ENCODE measurements at regions not wholly inside any gene's neighbourhood (a gene's known extent, or its start where the extent isn't known, plus 50 kb on each side); places are given as distances from the start of the nearest gene placed in this dataset.
"Not testable (repeated sequence)": the region's sequence is repeated elsewhere in the genome, so short reads cannot be mapped to it uniquely, and the experiment has no call there.

DNA sequence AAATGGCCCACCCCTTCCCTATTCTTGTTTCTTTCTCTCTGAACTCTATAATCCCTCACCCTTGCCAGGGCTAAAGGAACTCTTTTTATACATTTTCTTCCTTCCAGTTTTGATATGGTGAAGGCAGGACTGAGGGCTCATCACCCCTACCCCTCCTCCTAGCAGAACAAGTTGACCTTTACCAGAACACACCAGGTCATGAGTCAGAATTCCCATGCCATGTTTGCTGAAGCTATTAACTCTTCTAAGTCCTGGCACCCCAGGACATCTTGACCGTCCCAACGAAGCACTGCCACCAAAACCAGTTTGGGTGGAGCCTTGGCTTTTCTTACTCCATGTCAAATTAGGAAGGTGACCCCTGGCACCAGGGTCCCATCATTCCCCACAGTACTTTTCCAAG lies 57.5 kb upstream of the DYNLT3 start:
- Mint-ChIP-seq H3K27ac (no peak overlapping the region), H3K4me3 (no peak overlapping the region), H3K9me3 (no peaks in the 10 kb centered on the region), H3K36me3 (ENCODE audit: low read depth) (peaks cover 2% of the 10 kb centered on the region), H3K4me1 (ENCODE audit: low read depth) (peaks cover 5% of the 10 kb centered on the region), H3K27me3 (ENCODE audit: low read depth) (peaks cover 11% of the 10 kb centered on the region)
- CTCF ChIA-PET = interaction anchor here (1.3 kb wide), 1 partner anchor 159 kb away, joined by 3 read pairs; no protein-coding TSS in a partner anchor
- intact Hi-C loops (cut with micrococcal nuclease) = loop anchor here (10.0 kb wide), 1 partner anchor 160 kb away; no protein-coding TSS in a partner anchor
- no peak for DNase-seq

DNA sequence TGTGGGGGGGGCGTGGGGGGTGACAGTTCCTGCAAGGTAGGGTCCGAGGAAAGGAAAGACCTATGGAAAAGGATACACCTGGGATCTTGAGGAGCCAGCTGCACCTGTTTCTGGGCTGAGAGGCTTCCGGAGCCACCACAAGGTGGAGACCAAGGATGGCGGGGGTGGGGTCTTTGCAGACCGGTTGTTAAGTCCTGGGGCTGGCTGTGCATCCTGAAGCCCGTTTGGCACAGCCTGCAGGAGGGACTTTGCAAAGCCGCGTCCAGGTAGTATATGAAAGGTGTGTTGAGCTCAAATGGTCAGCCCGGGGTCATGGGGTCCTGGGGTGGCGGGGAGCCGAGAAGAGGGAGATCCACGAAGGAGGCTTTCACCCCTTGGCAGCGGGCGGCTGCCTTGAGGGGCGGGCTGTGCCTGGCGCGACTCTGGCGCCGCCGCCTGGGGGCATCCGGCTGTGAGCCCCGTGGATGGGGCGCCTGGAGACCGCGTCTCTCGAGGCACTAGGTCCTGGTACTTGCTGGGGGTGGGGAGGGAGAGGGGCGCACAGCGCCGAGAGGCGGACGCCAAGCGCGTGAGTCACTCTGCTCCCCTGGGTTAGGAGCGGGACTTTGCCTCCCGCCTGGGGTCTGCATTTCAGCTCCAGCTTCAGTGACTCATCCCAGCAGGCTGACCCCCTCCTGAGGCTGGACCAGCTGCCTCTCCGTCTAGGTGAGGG lies 58.2 kb upstream of the DYNLT3 start:
- intact Hi-C loops (cut with micrococcal nuclease) = loop anchor here (10.0 kb wide), 1 partner anchor 161 kb away; no protein-coding TSS in a partner anchor
- Mint-ChIP-seq H3K27ac (no peak overlapping the region), H3K27me3 (ENCODE audit: low read depth) (peaks cover 11% of the 10 kb centered on the region), H3K9me3 (no peaks in the 10 kb centered on the region), H3K36me3 (ENCODE audit: low read depth) (peaks cover 2% of the 10 kb centered on the region), H3K4me1 (ENCODE audit: low read depth) (peaks cover 5% of the 10 kb centered on the region), H3K4me3 (peak overlapping the region; percentile 4)
- DNase-seq = peak; percentile 4
- CTCF ChIA-PET = interaction anchor here (1.1 to 1.3 kb wide), 2 partner anchors 21 to 160 kb away, joined by 3 read pairs; no protein-coding TSS in a partner anchor

DNA sequence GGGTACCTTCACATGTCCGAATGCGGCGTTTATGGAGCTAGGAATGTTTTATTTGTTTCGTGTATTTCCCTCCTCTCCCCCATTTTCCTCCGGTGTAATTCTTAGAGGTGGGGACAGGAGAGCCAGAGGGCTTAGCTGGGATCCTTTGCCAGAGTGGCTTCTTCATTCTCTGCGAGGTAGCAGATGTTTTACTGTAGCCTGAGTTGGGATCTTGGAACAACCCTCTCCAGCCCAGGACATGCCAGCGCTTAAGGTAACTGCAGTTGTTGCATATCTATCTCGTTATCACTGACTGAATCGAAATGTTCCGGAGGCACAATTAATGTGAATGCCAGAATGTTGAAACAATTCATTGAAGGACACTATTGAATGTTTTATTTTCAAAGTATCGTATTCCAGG lies 59.0 kb upstream of the DYNLT3 start:
- peaks cover 11% of the 10 kb centered on the region for H3K27me3 Mint-ChIP-seq (ENCODE audit: low read depth)
- no peak for DNase-seq
- no peak overlapping the region for H3K4me3 Mint-ChIP-seq
- peaks cover 2% of the 10 kb centered on the region for H3K36me3 Mint-ChIP-seq (ENCODE audit: low read depth)
- intact Hi-C loops (cut with micrococcal nuclease) = loop anchor here (10.0 kb wide), 1 partner anchor 162 kb away; no protein-coding TSS in a partner anchor
- H3K9me3 Mint-ChIP-seq = no peaks in the 10 kb centered on the region
- peaks cover 5% of the 10 kb centered on the region for H3K4me1 Mint-ChIP-seq (ENCODE audit: low read depth)
- no peak overlapping the region for H3K27ac Mint-ChIP-seq
- CTCF ChIA-PET = interaction anchor here (1.1 to 1.3 kb wide), 2 partner anchors 20 to 161 kb away, joined by 3 read pairs; no protein-coding TSS in a partner anchor

DNA sequence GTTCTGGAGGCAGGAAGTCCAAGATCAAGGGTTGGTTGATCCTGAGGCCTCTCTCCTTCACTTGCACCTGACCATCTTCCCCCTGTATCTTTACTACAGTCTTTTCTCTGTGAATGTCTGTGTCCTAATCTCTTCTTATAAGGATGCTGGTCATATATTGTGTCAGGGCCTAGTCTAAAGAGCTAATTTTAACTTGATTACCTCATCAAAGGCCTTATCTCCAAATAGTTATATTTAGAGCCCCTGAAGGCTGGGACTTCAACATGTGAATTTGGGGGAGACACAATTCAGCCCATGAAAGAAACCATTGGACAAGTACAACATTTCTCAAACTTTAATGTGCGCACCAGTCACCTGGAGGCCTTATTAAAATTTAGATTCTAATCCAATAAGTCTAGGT lies 62.8 kb upstream of the DYNLT3 start:
- no peak overlapping the region for H3K4me3 Mint-ChIP-seq
- H3K27me3 Mint-ChIP-seq (ENCODE audit: low read depth) = peaks cover 5% of the 10 kb centered on the region
- CTCF ChIA-PET = no interaction called here
- H3K4me1 Mint-ChIP-seq (ENCODE audit: low read depth) = peaks cover 2% of the 10 kb centered on the region
- H3K27ac Mint-ChIP-seq = no peak overlapping the region
- no peaks in the 10 kb centered on the region for H3K36me3 Mint-ChIP-seq (ENCODE audit: low read depth)
- no peak for DNase-seq
- H3K9me3 Mint-ChIP-seq = no peaks in the 10 kb centered on the region
- intact Hi-C loops (cut with micrococcal nuclease) = no loop called here

DNA sequence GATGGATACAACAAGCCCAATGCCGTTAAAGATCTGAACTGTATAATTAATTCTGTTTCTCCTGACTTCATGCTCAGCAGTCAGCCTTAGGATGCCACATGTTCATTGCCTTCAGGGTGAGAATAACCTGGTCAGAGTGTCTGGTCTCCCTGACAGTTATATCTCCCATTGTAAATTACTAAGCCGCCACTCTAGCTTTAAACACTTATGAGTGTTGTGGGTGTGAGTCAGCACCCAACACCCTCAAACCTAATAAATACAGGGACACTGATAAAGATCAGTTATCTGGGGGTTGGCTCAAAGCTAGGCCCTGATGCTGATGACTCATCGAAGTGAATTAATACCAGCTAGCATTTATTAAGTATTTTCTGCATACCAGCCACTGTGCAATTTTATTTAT lies 64.9 kb upstream of the DYNLT3 start:
- intact Hi-C loops (cut with micrococcal nuclease) = no loop called here
- DNase-seq = no peak
- Mint-ChIP-seq H3K4me3 (no peak overlapping the region), H3K4me1 (ENCODE audit: low read depth) (no peaks in the 10 kb centered on the region), H3K36me3 (ENCODE audit: low read depth) (no peaks in the 10 kb centered on the region), H3K9me3 (no peaks in the 10 kb centered on the region), H3K27ac (no peak overlapping the region), H3K27me3 (ENCODE audit: low read depth) (peaks cover 4% of the 10 kb centered on the region)
- CTCF ChIA-PET = interaction anchor here (1.4 kb wide), 1 partner anchor 9 kb away, joined by 4 read pairs; no protein-coding TSS in a partner anchor

DNA sequence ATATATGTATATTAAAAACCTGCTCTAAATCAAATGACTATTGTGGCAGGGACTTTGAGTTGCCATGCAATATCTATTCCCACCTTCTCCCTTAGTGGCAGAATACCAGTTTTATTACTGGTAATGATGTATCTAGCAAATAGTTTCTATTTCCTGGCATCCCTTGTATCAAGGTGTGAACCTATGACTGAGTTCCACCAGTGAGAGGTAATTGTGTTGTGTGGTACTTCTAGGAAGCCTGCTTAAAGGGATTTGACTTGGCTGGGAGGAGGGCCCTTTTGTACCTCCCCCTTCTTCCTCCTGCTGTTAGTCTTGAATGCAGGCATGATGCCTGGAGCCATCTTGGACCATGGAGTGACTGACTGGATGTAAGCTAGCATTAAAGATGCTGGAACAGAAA lies 65.4 kb upstream of the DYNLT3 start:
- H3K4me1 Mint-ChIP-seq (ENCODE audit: low read depth) = no peaks in the 10 kb centered on the region
- H3K4me3 Mint-ChIP-seq = no peak overlapping the region
- H3K27ac Mint-ChIP-seq = no peak overlapping the region
- H3K36me3 Mint-ChIP-seq (ENCODE audit: low read depth) = no peaks in the 10 kb centered on the region
- DNase-seq = no peak
- intact Hi-C loops (cut with micrococcal nuclease) = no loop called here
- peaks cover 4% of the 10 kb centered on the region for H3K27me3 Mint-ChIP-seq (ENCODE audit: low read depth)
- CTCF ChIA-PET = interaction anchor here (1.4 kb wide), 1 partner anchor 8 kb away, joined by 4 read pairs; no protein-coding TSS in a partner anchor
- H3K9me3 Mint-ChIP-seq = no peaks in the 10 kb centered on the region

DNA sequence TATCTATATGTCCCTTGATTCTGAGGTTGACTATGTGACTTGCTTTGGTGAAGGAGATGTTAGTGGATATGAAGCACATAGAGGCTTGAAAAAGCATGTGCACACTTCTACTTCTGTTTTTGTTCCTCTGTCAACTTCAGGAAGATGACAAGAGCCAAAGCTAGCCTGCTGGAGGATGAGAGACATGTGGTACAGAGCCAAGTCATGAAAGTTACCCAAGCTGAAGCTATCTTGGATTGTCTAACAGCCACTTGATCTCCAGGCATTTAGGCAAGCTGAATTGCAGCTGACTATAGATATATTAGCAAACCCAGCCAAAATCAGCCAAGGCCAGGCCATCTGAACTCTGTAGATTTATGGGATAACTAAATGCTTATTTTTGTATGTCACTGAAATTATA lies 70.8 kb upstream of the DYNLT3 start:
- H3K27ac Mint-ChIP-seq = no peak overlapping the region
- no peaks in the 10 kb centered on the region for H3K4me1 Mint-ChIP-seq (ENCODE audit: low read depth)
- no peaks in the 10 kb centered on the region for H3K36me3 Mint-ChIP-seq (ENCODE audit: low read depth)
- CTCF ChIA-PET = interaction anchor here (1.1 kb wide), 1 partner anchor 173 kb away, joined by 5 read pairs; no protein-coding TSS in a partner anchor
- intact Hi-C loops (cut with micrococcal nuclease) = no loop called here
- DNase-seq = no peak
- H3K4me3 Mint-ChIP-seq = no peak overlapping the region
- peaks cover 4% of the 10 kb centered on the region for H3K27me3 Mint-ChIP-seq (ENCODE audit: low read depth)
- H3K9me3 Mint-ChIP-seq = no peaks in the 10 kb centered on the region

DNA sequence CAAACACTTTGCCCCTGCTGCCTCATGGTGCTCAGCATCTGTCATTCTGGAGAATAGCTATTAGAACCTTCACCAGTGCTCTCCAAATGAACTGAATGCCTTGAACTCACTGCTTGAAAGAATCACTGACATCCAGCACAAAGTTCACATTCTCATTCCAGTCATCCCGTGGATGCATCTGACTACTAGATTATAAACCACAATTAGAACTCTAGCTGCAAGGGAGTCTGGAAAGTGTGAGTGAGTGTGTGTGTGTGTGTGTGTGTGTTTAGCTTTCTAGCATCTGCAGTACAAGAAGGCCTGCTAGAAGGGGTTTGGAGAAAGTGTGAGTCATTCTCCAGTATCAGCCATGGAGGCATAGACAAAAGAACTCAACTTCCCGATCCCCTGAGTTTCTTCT lies 71.3 kb upstream of the DYNLT3 start:
- CTCF ChIA-PET = interaction anchor here (1.1 kb wide), 1 partner anchor 173 kb away, joined by 5 read pairs; no protein-coding TSS in a partner anchor
- Mint-ChIP-seq H3K27ac (no peak overlapping the region), H3K4me1 (ENCODE audit: low read depth) (no peaks in the 10 kb centered on the region), H3K27me3 (ENCODE audit: low read depth) (peaks cover 4% of the 10 kb centered on the region), H3K36me3 (ENCODE audit: low read depth) (no peaks in the 10 kb centered on the region), H3K4me3 (no peak overlapping the region), H3K9me3 (no peaks in the 10 kb centered on the region)
- intact Hi-C loops (cut with micrococcal nuclease) = no loop called here
- no peak for DNase-seq

DNA sequence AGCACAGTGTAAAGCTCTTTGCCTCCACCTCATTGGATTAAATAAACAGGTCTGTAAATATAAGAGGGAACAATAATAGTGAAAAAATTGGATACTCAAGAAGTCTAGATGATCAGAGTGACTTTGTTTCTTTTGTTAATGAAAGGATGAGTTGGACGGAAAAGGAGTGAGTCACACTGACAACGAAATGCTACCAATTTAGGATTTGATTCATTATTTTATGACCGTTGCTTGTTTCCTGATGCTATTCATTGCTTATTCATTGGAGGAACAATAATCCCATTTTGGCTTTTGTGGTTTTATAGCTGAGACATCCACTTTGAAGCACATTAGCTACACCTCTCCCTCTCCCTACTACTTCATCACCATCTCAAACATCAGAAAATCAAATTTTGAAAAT lies 74.4 kb upstream of the DYNLT3 start:
- Mint-ChIP-seq H3K9me3 (no peaks in the 10 kb centered on the region), H3K4me3 (no peak overlapping the region), H3K4me1 (ENCODE audit: low read depth) (no peaks in the 10 kb centered on the region)

DNA sequence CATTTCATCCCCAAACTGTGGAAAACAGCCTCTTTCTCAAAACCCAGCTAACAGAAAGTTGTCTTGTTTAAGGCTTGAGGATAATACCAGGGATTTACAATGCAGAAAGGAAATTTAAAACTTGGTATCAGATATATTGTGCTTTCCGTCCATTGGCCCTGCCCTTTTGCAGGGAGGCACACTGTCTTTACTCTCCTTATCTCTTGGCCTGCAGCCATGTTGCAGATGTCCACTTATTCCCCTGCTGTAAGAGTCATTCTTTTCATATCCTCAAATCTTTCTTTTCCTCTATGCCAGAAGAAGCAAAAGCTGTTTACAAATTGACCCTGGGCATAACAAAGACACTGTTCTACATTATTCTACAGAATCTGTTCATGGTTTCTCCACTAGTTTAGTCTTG lies 75.6 kb upstream of the DYNLT3 start:
- CTCF ChIA-PET = interaction anchor here (0.9 kb wide), 1 partner anchor 244 kb away, joined by 3 read pairs; no protein-coding TSS in a partner anchor
- no peaks in the 10 kb centered on the region for H3K9me3 Mint-ChIP-seq
- intact Hi-C loops (cut with micrococcal nuclease) = no loop called here
- no peak overlapping the region for H3K4me3 Mint-ChIP-seq
- peaks cover 4% of the 10 kb centered on the region for H3K27me3 Mint-ChIP-seq (ENCODE audit: low read depth)
- no peaks in the 10 kb centered on the region for H3K36me3 Mint-ChIP-seq (ENCODE audit: low read depth)
- H3K4me1 Mint-ChIP-seq (ENCODE audit: low read depth) = no peaks in the 10 kb centered on the region
- no peak for DNase-seq
- no peak overlapping the region for H3K27ac Mint-ChIP-seq

More for the DNA sequence above, 74.4 kb upstream of the DYNLT3 start:
- Mint-ChIP-seq H3K36me3 (ENCODE audit: low read depth) (no peaks in the 10 kb centered on the region), H3K27me3 (ENCODE audit: low read depth) (peaks cover 6% of the 10 kb centered on the region), H3K27ac (no peak overlapping the region)
- no peak for DNase-seq
- CTCF ChIA-PET = no interaction called here
- intact Hi-C loops (cut with micrococcal nuclease) = no loop called here

DNA sequence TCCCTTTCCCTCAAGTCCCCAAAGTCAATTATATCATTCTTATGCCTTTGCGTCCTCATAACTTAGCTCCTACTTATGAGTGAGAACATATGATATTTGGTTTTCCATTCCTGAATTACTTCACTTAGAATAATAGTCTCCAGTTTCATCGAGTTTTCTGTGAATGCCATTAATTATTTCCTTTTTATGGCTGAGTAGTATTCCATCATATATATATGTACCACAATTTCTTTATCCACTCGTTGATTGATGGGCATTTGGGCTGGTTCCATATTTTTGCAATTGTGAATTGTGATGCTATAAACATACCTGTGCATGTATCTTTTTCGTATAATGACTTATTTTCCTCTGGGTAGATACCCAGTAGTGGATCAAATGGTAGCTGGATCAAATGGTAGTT lies 78.4 kb upstream of the DYNLT3 start:
- CTCF ChIA-PET = interaction anchor here (1.4 to 2.4 kb wide), 2 partner anchors 20 to 241 kb away, joined by 3 to 22 read pairs; no protein-coding TSS in a partner anchor
- not testable (repeated sequence) for H3K4me3 Mint-ChIP-seq; H3K4me1 Mint-ChIP-seq (ENCODE audit: low read depth); H3K27me3 Mint-ChIP-seq (ENCODE audit: low read depth); H3K27ac Mint-ChIP-seq; DNase-seq; H3K9me3 Mint-ChIP-seq; H3K36me3 Mint-ChIP-seq (ENCODE audit: low read depth)
- intact Hi-C loops (cut with micrococcal nuclease) = loop anchor here (1.0 to 2.0 kb wide), 3 partner anchors 241 to 403 kb away; no protein-coding TSS in a partner anchor

DNA sequence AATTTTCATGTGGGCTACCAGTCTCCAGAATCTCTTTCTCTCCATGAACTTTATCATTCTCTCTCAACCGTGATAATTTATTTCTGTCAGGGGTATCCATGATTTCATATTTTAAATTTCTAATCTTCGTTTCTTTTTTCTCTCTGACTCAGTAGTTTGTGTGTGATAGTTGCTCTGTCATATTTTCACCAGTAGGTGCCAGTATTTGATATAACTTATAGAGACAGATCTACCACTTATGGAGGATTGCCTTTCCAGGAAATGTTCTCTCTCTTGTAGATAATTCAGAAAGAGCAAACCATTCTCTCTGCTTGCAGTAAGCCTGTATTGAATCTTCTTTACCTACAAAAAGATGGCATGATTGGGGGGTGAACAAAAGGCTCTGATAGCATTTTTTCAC lies 79.3 kb upstream of the DYNLT3 start:
- H3K27ac Mint-ChIP-seq = no peak overlapping the region
- no peak overlapping the region for H3K4me3 Mint-ChIP-seq
- CTCF ChIA-PET = interaction anchor here (1.4 to 2.4 kb wide), 3 partner anchors 15 to 240 kb away, joined by 3 to 22 read pairs (median 3); no protein-coding TSS in a partner anchor
- no peak for DNase-seq
- no peaks in the 10 kb centered on the region for H3K4me1 Mint-ChIP-seq (ENCODE audit: low read depth)
- H3K27me3 Mint-ChIP-seq (ENCODE audit: low read depth) = peaks cover 4% of the 10 kb centered on the region
- no peaks in the 10 kb centered on the region for H3K36me3 Mint-ChIP-seq (ENCODE audit: low read depth)
- H3K9me3 Mint-ChIP-seq = no peaks in the 10 kb centered on the region
- intact Hi-C loops (cut with micrococcal nuclease) = loop anchor here (1.0 to 2.0 kb wide), 3 partner anchors 240 to 402 kb away; no protein-coding TSS in a partner anchor

DNA sequence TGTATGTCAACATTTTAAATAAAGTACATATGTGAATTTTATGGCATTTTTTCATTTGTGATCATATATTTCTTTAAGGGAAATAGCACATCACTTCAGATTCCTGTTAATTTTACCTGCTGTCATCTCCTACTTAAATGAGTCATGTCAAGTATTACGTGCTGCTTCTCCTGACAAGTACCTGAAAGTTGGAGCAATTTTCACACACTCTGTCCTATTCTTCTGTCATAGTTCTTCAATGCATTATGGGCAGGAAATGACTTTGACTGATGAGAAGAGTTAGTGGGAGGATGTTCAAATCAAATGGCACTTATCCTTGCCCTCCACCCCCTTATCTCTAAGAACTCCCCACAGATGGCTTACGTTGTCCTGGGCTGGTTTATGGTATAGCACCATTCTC lies 64.2 kb upstream of the SYTL5 start:
- Mint-ChIP-seq H3K36me3 (ENCODE audit: low read depth) (no peaks in the 10 kb centered on the region), H3K4me3 (no peak overlapping the region), H3K9me3 (no peaks in the 10 kb centered on the region), H3K4me1 (ENCODE audit: low read depth) (no peaks in the 10 kb centered on the region), H3K27ac (no peak overlapping the region), H3K27me3 (ENCODE audit: low read depth) (peaks cover 2% of the 10 kb centered on the region)
- no peak for DNase-seq
- intact Hi-C loops (cut with micrococcal nuclease) = no loop called here
- CTCF ChIA-PET = no interaction called here
